PC-9 (cell line): ENCODE measurements at regions not wholly inside any gene's neighbourhood (a gene's known extent, or its start where the extent isn't known, plus 50 kb on each side); places are given as distances from the start of the nearest gene placed in this dataset.

Experiments
- CTCF ChIP-seq: fragments of 200-600 bp; sonication (generic); conservative IDR thresholded peaks from 2 replicates; pipeline ENCODE4 v1.6.1; 2017; ENCODE audit warnings: mixed run types, antibody characterized with exemption, mild to moderate bottlenecking, moderate library complexity
- EZH2 ChIP-seq: fragments of 200-600 bp; sonication (generic); IDR thresholded peaks from 2 replicates; pipeline ENCODE4 v1.8.0; 2017; ENCODE audit warnings: antibody characterized with exemption, low read depth

GRCh38 chr13:106161146-106161545 lies 374.3 kb downstream of the EFNB2 start:
- TF ChIP-seq CTCF (no peak), EZH2 (no peak)
